Tibial nerve (tissue), 3 donors: ENCODE measurements at regions not wholly inside any gene's neighbourhood (a gene's known extent, or its start where the extent isn't known, plus 50 kb on each side); places are given as distances from the start of the nearest gene placed in this dataset.

Source experiments
- CTCF ChIP-seq, 5 experiments: fragments of 200-600 bp in 3 of 5; fragments of 450-650 bp in 2 of 5; sonication (generic) in 3 of 5; IDR thresholded peaks; one replicate each; pipeline ENCODE4 v1.5.1; 2016 to 2019; ENCODE audit warnings: antibody characterized with exemption in 5 of 5, mild to moderate bottlenecking in 3 of 5, moderate library complexity in 2 of 5
- POLR2A ChIP-seq, 2 donors: fragments of 450-650 bp; IDR thresholded peaks; one replicate each; pipeline ENCODE4 v1.6.1; 2017; ENCODE audit warnings: antibody characterized with exemption in 2 of 2, mild to moderate bottlenecking in 2 of 2, moderate library complexity in 2 of 2

- no peak for TF ChIP-seq CTCF (IDR thresholded peaks at IDR 0.05)
- TF ChIP-seq POLR2A (IDR thresholded peaks at IDR 0.05) = no peak
These were observed 547.3 kb downstream of the PLCL1 start for GRCh38 chr2:198351647-198352046.
